GM23338 (cell line): ENCODE measurements at regions not wholly inside any gene's neighbourhood (a gene's known extent, or its start where the extent isn't known, plus 50 kb on each side); places are given as distances from the start of the nearest gene placed in this dataset.
A peak's percentile ranks its signal among the peaks of the same experiment; 100 is the strongest.

Experiments
- ATAC-seq: fragments of 200-7000 bp; cut with Tn5 transposase; 3 replicates; pipeline ENCODE4 v1.9.1; 2020
- DNase-seq: peaks from one replicate; pipeline ENCODE4 v3.0.0-alpha.2; 2015; ENCODE audit warnings: low spot score
- H2AFZ ChIP-seq: fragments of 200-600 bp; sonication (generic); 2 replicates; pipeline ENCODE4 v1.8.0; 2016; ENCODE audit warnings: antibody characterized with exemption, mild to moderate bottlenecking, moderate library complexity
- H3F3A ChIP-seq: fragments of 200-600 bp; sonication (generic); replicated peaks from 2 replicates; pipeline ENCODE4 v1.8.0; 2017; ENCODE audit warnings: antibody characterized with exemption, mixed run types, low read depth
- H3K27ac ChIP-seq: fragments of 200-600 bp; sonication (generic); 2 replicates; pipeline ENCODE4 v1.6.1; 2016; ENCODE audit warnings: low read depth
- H3K27me3 ChIP-seq: fragments of 200-600 bp; sonication (generic); 2 replicates; pipeline ENCODE4 v1.8.0; 2016; ENCODE audit warnings: mild to moderate bottlenecking, mixed run types, moderate library complexity; ENCODE audit not compliant: insufficient read depth
- H3K36me3 ChIP-seq: fragments of 200-600 bp; sonication (generic); 2 replicates; pipeline ENCODE4 v1.8.0; 2016; ENCODE audit warnings: mild to moderate bottlenecking; ENCODE audit not compliant: insufficient read depth
- H3K4me1 ChIP-seq: fragments of 200-600 bp; sonication (generic); 2 replicates; pipeline ENCODE4 v1.8.0; 2016; ENCODE audit warnings: mild to moderate bottlenecking, moderate library complexity; ENCODE audit not compliant: insufficient read depth
- H3K4me2 ChIP-seq: fragments of 200-600 bp; sonication (generic); 2 replicates; pipeline ENCODE4 v1.7.1; 2017; ENCODE audit warnings: mixed run types
- H3K4me3 ChIP-seq: fragments of 200-600 bp; sonication (generic); 2 replicates; pipeline ENCODE4 v1.6.1; 2016; ENCODE audit warnings: mixed run types
- H3K79me2 ChIP-seq: fragments of 200-600 bp; sonication (generic); replicated peaks from 2 replicates; pipeline ENCODE4 v1.8.0; 2017; ENCODE audit warnings: mild to moderate bottlenecking; ENCODE audit not compliant: insufficient read depth
- H3K9me2 ChIP-seq: fragments of 200-600 bp; sonication (generic); 2 replicates; pipeline ENCODE4 v1.8.0; 2017; ENCODE audit not compliant: insufficient read depth
- H4K20me1 ChIP-seq: fragments of 200-600 bp; sonication (generic); replicated peaks from 2 replicates; pipeline ENCODE4 v1.8.0; 2017; ENCODE audit warnings: mild to moderate bottlenecking; ENCODE audit not compliant: insufficient read depth
- H3K27ac Mint-ChIP-seq: 2 replicates; pipeline ENCODE4 v1.8.0; 2020; ENCODE audit warnings: inconsistent platforms, mild to moderate bottlenecking, moderate library complexity, mixed read lengths
- H3K27me3 Mint-ChIP-seq: 3 replicates; pipeline ENCODE4 v1.8.0; 2022; ENCODE audit warnings: low read depth, mild to moderate bottlenecking, moderate library complexity, mixed read lengths, inconsistent platforms; ENCODE audit not compliant: insufficient read depth, poor library complexity
- H3K36me3 Mint-ChIP-seq: 3 replicates; pipeline ENCODE4 v1.8.0; 2021; ENCODE audit warnings: low read depth, mild to moderate bottlenecking, inconsistent platforms, moderate library complexity, mixed read lengths
- H3K4me1 Mint-ChIP-seq: 3 replicates; pipeline ENCODE4 v1.8.0; 2020; ENCODE audit warnings: mild to moderate bottlenecking, inconsistent platforms, mixed read lengths
- H3K4me3 Mint-ChIP-seq: 3 replicates; pipeline ENCODE4 v1.8.0; 2021; ENCODE audit warnings: moderate library complexity, mild to moderate bottlenecking, inconsistent platforms, mixed read lengths
- H3K9me3 Mint-ChIP-seq: 3 replicates; pipeline ENCODE4 v1.8.0; 2020; ENCODE audit warnings: moderate library complexity, mild to moderate bottlenecking, inconsistent platforms, mixed read lengths
- CREB1 ChIP-seq: fragments of 250-450 bp; sonication (Bioruptor Pico); IDR thresholded peaks from 2 replicates; pipeline ENCODE4 v1.5.0; 2020; ENCODE audit warnings: low read depth, mild to moderate bottlenecking, moderate library complexity
- CTCF ChIP-seq, 2 experiments: fragments of 200-600 bp in 1 of 2; sonication (generic) in 1 of 2; conservative IDR thresholded peaks; 2 replicates each; pipeline versions ENCODE4 v1.5.1 to v1.6.1; 2016 to 2017; ENCODE audit warnings: antibody characterized with exemption in 2 of 2, low read depth in 2 of 2, mild to moderate bottlenecking in 2 of 2, moderate library complexity in 1 of 2
- STAT1 ChIP-seq: IDR thresholded peaks from one replicate; pipeline ENCODE4 v1.6.1; 2016; ENCODE audit warnings: antibody characterized with exemption; ENCODE audit not compliant: unreplicated experiment
- ZNF114 ChIP-seq: fragments of 250-450 bp; sonication (Bioruptor Pico); IDR thresholded peaks from 2 replicates; pipeline ENCODE4 v1.5.0; 2020; ENCODE audit warnings: mild to moderate bottlenecking, moderate library complexity
- ZNF331 ChIP-seq: fragments of 250-450 bp; sonication (Bioruptor Pico); IDR thresholded peaks from 2 replicates; pipeline ENCODE4 v1.5.0; 2020; ENCODE audit warnings: low read depth, mild to moderate bottlenecking, moderate library complexity
- ZNF462 ChIP-seq: fragments of 250-450 bp; sonication (Bioruptor Pico); IDR thresholded peaks from 2 replicates; pipeline ENCODE4 v1.5.0; 2020; ENCODE audit warnings: mild to moderate bottlenecking, moderate library complexity
- TF ChIP-seq, protein P1 (sequence below): IDR thresholded peaks from one replicate; pipeline ENCODE4 v1.6.1; 2018; ENCODE audit warnings: antibody characterized with exemption; ENCODE audit not compliant: unreplicated experiment

DNA sequence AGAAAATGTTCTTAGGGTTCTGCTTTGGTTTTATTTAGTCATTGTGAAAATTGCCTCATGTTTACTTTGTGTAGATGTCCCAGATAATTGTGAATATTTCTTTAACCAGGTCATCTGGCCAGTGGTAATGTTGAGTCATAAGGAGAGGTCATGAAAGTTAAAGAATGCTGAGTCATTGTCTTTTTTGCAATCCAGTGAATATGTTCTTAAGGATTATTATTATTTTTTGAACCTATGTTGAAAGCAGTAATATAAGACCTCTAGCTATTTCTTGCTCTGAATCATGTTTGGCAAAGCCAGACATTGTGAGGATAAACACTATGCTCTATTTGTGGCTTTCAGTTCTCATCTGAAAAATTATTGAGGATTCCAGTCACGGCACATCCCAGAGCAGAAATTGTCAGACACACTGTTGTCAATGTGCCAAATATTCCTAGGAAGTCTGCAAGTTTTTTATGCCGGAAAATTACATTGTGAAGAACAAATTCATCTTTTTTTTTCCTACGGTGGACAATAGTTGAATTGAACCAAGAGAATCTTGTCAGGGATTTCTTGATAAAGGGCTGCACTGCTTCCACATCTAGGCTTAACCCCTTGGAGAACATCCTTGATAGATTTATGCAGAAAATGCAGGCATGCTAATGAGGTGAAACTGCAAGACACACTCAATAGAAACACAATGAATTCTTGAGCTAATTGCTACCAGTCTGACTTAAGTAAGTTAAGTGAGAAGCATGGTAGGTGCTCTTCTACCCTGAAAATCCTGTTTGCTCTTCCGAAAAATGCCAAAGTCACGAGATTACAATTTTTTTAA is 369.6 kb downstream of the ATP23 start:
- Histone ChIP-seq H3K36me3 (no peaks in the 10 kb centered on the region), H3K79me2 (no peaks in the 10 kb centered on the region), H2AFZ (0 out of 2 replicates have a peak overlapping the region, but pooled peaks have one; percentile 28), H4K20me1 (no peaks in the 10 kb centered on the region), H3K4me3 (no peak overlapping the region), H3K27ac (no peak overlapping the region), H3K27me3 (no peaks in the 10 kb centered on the region), H3K4me1 (peaks cover 6% of the 10 kb centered on the region), H3K4me2 (no peak overlapping the region), H3K9me2 (no peaks in the 10 kb centered on the region), H3F3A (no peaks in the 10 kb centered on the region)
- Mint-ChIP-seq H3K27ac (peak overlapping the region; percentile 46; the same call in 1 of the 2 replicates), H3K9me3 (peaks cover 3% of the 10 kb centered on the region; the same call in 1 of the 3 replicates), H3K27me3 (no peaks in the 10 kb centered on the region), H3K36me3 (no peaks in the 10 kb centered on the region), H3K4me3 (no peak overlapping the region), H3K4me1 (peaks cover 8% of the 10 kb centered on the region; the same call in 2 of the 3 replicates)
- no peak for DNase-seq
- no peak for TF ChIP-seq STAT1
- TF ChIP-seq ZNF114 (CRISPR knock-in tag), result no peak
- TF ChIP-seq, protein P1, sequence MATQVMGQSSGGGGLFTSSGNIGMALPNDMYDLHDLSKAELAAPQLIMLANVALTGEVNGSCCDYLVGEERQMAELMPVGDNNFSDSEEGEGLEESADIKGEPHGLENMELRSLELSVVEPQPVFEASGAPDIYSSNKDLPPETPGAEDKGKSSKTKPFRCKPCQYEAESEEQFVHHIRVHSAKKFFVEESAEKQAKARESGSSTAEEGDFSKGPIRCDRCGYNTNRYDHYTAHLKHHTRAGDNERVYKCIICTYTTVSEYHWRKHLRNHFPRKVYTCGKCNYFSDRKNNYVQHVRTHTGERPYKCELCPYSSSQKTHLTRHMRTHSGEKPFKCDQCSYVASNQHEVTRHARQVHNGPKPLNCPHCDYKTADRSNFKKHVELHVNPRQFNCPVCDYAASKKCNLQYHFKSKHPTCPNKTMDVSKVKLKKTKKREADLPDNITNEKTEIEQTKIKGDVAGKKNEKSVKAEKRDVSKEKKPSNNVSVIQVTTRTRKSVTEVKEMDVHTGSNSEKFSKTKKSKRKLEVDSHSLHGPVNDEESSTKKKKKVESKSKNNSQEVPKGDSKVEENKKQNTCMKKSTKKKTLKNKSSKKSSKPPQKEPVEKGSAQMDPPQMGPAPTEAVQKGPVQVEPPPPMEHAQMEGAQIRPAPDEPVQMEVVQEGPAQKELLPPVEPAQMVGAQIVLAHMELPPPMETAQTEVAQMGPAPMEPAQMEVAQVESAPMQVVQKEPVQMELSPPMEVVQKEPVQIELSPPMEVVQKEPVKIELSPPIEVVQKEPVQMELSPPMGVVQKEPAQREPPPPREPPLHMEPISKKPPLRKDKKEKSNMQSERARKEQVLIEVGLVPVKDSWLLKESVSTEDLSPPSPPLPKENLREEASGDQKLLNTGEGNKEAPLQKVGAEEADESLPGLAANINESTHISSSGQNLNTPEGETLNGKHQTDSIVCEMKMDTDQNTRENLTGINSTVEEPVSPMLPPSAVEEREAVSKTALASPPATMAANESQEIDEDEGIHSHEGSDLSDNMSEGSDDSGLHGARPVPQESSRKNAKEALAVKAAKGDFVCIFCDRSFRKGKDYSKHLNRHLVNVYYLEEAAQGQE, result no peak
- no peak for TF ChIP-seq CTCF (conservative IDR thresholded peaks at IDR 0.05; ENCODE audit: low read depth in 2 of 2)
- TF ChIP-seq ZNF331 (CRISPR knock-in tag), result no peak
- no peak for TF ChIP-seq CREB1 (CRISPR knock-in tag)
- no peak for TF ChIP-seq ZNF462 (CRISPR knock-in tag)
- no peak for ATAC-seq
